ENCODE measurements at regions not wholly inside any gene's neighbourhood (a gene's known extent, or its start where the extent isn't known, plus 50 kb on each side); places are given as distances from the start of the nearest gene placed in this dataset.

GRCh38 chr15:38002883-38003477 lies 68.5 kb downstream of the TMCO5A start:
- Histone ChIP-seq H3K27ac (ENCODE audit: low read depth in 1 of 2, low read length in 1 of 2) (no peak overlapping the region), H3K4me3 (no peak overlapping the region), H3K9ac (ENCODE audit: insufficient read depth in 1 of 2, low read length in 2 of 2) (no peak overlapping the region), H3K27me3 (ENCODE audit: control insufficient read depth in 3 of 3, insufficient read depth in 3 of 3, low read length in 2 of 3) (no peaks in the 10 kb centered on the region), H3K4me1 (ENCODE audit: control insufficient read depth in 5 of 5, insufficient read depth in 5 of 5, low read length in 5 of 5) (peaks cover 0 to 4% (median 0%) of the 10 kb centered on the region in 5 donors), H3K36me3 (ENCODE audit: control insufficient read depth in 4 of 4, insufficient read depth in 4 of 4, low read length in 4 of 4) (no peaks in the 10 kb centered on the region), H3K9me3 (ENCODE audit: control insufficient read depth in 4 of 4, insufficient read depth in 3 of 4, low read length in 3 of 4) (no peaks in the 10 kb centered on the region)
- ATAC-seq (ENCODE audit: insufficient read depth, low FRiP score) (peak; percentile 72), DNase-seq (peak; percentile 56 to 68 (median 58))
- 84 to 91% methylated on average over 2 of the region's 2 CpGs for WGBS, 2 donors
- peak; percentile 63 for TF ChIP-seq CTCF (IDR thresholded peaks at IDR 0.05; ENCODE audit: control extremely low read depth, extremely low read depth)

- H3K4me1 ChIP-seq (ENCODE audit: control insufficient read depth in 5 of 5, insufficient read depth in 5 of 5, low read length in 5 of 5): peaks cover 0 to 4% (median 0%) of the 10 kb centered on the region in 5 donors
- no peak for ATAC-seq (ENCODE audit: insufficient read depth, low FRiP score)
- peak in 1 of 3 donors; percentile 28 for DNase-seq
- no peak for TF ChIP-seq CTCF (IDR thresholded peaks at IDR 0.05; ENCODE audit: control extremely low read depth, extremely low read depth)
- H3K27me3 ChIP-seq (ENCODE audit: control insufficient read depth in 3 of 3, insufficient read depth in 3 of 3, low read length in 2 of 3): no peaks in the 10 kb centered on the region
- H3K9me3 ChIP-seq (ENCODE audit: control insufficient read depth in 4 of 4, insufficient read depth in 3 of 4, low read length in 3 of 4): no peaks in the 10 kb centered on the region
- WGBS, 2 donors: 73 to 76% methylated on average over 4 of the region's 4 CpGs
- no peak overlapping the region for H3K4me3 ChIP-seq
- H3K36me3 ChIP-seq (ENCODE audit: control insufficient read depth in 4 of 4, insufficient read depth in 4 of 4, low read length in 4 of 4): no peaks in the 10 kb centered on the region
- H3K27ac ChIP-seq (ENCODE audit: low read depth in 1 of 2, low read length in 1 of 2): no peak overlapping the region
- H3K9ac ChIP-seq (ENCODE audit: insufficient read depth in 1 of 2, low read length in 2 of 2): no peak overlapping the region
Observed at GRCh38 chr15:38004218-38004861, 69.9 kb downstream of the TMCO5A start.

- peaks cover 0 to 4% (median 0%) of the 10 kb centered on the region in 5 donors for H3K4me1 ChIP-seq (ENCODE audit: control insufficient read depth in 5 of 5, insufficient read depth in 5 of 5, low read length in 5 of 5)
- no peak for TF ChIP-seq CTCF (IDR thresholded peaks at IDR 0.05; ENCODE audit: control extremely low read depth, extremely low read depth)
- DNase-seq: no peak
- 66 to 90% methylated on average over 2 of the region's 2 CpGs for WGBS, 2 donors
- H3K27ac ChIP-seq (ENCODE audit: low read depth in 1 of 2, low read length in 1 of 2): peak overlapping the region in 1 of 2 donors; percentile 31
- ATAC-seq (ENCODE audit: insufficient read depth, low FRiP score): no peak
- no peak overlapping the region for H3K9ac ChIP-seq (ENCODE audit: insufficient read depth in 1 of 2, low read length in 2 of 2)
- H3K36me3 ChIP-seq (ENCODE audit: control insufficient read depth in 4 of 4, insufficient read depth in 4 of 4, low read length in 4 of 4): no peaks in the 10 kb centered on the region
- no peak overlapping the region for H3K4me3 ChIP-seq
- no peaks in the 10 kb centered on the region for H3K9me3 ChIP-seq (ENCODE audit: control insufficient read depth in 4 of 4, insufficient read depth in 3 of 4, low read length in 3 of 4)
- H3K27me3 ChIP-seq (ENCODE audit: control insufficient read depth in 3 of 3, insufficient read depth in 3 of 3, low read length in 2 of 3): no peaks in the 10 kb centered on the region
Observed at GRCh38 chr15:38005953-38006808, 71.7 kb downstream of the TMCO5A start.

All from lung (tissue), 11 donors.